ENCODE measurements at regions not wholly inside any gene's neighbourhood (a gene's known extent, or its start where the extent isn't known, plus 50 kb on each side); places are given as distances from the start of the nearest gene placed in this dataset.
A peak's percentile ranks its signal among the peaks of the same experiment; 100 is the strongest.

DNA sequence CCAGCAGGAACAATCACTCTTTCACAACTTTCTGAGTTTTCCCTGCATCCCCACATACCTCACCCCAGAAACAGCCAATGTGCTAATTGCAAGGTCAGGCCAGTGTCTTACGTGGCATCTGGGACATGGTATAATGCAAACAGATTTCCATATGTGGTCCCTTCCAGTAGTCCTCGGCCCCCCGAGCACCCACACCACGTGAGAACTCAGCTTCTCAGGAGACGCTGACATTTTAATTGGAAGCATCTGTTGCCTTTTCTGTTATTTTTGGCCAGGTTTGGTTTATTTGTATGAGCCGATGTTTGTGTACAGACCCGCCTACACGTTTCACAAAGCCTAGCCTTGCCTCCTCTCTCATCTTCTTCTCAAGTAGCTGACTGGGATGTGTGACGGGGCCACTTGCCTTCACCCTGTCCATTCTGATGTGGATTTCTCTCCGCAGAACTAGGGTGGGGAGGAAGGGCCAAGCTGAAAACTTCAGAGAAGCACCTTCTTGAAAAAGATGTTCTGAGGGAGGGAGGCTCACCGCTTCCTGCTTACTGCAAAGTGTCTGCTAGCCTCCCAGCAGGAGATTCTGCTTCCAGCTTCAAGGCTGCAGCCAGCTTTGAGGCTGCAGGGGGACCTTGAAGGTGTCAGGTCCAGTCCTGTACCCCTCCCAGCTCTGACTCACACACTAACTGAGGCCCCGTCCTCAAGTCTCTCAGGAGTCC is 109.6 kb upstream of the SLC14A2 start:
- no peak for DNase-seq

DNA sequence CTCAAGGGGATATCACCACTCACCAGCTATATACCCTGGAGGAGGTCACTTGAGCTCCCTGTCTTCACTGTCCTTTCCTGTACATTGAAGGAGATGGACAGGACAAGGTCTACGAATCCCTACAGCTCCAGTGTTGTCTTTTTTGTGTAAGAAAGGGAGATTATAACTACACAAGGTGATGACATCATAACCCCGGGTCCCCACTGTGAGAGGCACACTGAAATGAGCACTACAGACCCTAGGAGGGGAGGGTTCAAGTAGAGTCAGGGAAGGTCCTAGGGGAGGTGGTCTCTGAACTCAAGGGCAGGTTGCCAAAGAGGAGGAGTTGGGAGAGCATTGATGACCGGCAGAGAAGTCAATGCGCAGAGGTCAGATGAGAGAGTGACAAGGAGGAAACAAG is 108.3 kb upstream of the SLC14A2 start:
- DNase-seq, result no peak

DNA sequence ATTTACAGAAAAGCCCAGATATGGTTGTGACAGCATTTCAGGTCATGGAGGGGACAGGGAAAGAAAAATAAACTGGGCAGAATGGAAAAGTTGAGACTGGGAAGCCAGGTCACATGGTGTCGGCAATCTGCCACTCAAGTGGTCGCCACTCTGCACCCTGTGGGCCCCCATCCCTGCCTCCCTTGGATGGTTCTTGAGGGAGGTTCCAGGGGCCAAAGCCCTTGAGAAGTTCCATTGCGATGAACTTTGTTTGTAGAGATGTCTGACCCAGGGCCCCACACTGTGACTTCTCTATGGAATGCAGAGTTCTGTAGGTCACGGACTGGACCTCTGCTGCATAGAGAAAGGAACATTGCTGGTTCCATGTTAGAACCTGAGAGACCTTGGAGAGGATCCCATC is 105.7 kb upstream of the SLC14A2 start:
- no peak for DNase-seq

DNA sequence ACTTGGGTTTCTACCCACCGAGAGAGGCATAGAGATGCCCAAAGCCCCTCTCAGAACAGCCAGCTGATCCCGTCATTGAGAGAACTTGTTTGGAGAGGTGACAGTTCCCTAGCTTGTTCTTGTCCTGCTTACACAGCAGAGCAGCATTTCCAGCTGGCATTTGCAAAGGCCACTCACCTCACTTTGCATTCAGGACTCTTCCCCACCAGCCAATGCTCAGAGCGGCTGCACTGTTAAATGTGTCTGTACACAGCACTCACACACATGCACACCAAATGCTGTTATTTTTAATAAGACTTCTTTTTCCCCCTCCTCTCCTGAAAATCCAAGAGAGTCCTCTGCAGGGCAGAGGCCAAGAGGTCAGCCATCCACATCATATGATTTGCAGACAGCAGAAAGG is 104.6 kb upstream of the SLC14A2 start:
- DNase-seq, result no peak

DNA sequence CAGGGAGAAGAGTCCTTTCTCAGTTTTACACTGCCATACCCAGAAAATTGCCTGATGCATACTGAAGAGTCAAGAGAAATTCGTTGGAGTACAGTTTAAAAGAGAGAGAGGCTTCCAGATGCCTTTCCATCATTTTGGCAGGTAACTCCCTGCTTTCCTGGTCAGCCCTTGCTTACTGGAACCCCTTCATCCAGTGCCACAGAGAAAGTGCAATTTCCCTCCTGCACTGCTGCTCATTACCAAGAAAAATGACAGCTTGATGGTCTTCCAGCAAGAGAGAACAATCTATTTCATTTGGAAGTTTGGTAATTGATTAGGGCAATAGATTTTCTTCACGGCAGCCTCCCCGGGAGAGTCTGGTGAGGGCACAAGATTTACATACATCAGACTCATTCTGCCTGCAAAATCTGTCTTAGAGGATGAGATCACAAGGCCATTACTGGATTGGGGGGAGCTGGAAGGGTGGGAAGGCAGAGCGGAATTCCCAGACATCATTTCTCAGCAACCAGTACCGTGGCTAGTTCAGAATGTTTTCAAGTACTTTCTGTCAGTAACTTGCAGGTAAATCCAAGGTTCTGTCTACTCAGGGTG is 102.8 kb upstream of the SLC14A2 start:
- no peak for DNase-seq

DNA sequence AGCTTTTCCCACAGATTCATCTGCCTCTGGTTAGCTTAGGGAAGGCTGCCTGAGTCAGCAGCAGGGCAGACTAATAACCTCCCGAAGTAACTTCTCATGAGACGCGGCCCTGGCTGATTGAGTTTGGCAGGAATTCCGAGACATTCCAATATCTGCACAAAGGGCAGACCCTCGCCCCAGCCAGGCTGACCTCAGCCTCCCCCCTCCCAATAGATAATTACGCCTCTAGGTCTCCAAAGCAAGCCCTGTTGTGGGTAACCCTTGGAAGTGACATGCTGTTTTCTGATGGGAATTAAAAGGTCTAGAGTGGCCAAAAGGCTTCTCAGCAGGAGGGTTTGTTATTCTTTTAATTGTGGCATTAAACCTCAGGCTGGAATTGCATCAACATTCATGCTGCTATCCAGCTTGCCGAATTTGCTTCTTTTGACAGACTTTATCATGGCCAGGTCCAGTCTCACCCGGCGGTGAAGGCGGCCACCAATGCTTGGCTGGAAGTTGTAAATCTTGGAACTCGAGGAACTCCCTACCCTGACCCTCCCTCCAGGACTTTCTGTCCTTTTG is 98.0 kb upstream of the SLC14A2 start:
- no peak for DNase-seq

DNA sequence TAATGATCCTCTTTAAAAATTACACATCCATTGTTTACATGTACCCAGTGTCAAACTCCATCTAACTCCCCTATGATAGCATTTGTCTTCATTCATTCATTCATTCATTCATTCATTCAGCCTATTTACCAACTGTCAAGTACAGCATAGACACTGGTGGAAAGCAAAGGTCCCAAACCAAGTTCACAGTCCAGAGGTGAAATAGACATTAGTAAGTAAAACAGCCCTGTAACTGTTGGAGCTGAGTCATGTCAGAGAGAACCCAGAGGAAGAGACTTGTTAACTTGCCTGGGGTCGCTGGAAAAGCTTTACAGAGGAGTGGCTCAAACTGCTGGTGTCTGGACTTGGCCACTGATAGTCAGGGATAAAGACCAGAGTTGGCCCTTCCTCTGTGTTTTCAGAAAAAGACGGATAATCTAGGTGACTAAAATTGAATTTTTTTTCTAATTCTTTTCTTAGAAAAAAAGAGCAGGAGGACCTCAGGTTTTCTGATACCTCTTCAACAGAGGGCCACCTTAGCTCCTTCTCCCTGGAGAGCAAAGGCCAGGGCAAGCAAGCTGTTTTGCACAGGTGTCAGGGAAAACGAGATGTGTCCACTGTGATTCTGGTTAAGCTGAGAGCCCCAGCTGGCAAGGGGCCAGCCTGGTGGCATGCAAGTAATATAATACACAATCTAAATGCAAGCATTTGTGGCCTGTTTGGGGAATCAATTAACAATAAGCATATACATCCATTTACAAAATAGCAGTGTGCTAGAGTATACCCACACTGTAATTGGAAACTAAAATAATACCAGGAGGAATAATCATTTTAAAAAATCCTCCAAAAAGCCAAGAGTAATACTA is 96.7 kb upstream of the SLC14A2 start:
- DNase-seq, result peak; percentile 32

DNA sequence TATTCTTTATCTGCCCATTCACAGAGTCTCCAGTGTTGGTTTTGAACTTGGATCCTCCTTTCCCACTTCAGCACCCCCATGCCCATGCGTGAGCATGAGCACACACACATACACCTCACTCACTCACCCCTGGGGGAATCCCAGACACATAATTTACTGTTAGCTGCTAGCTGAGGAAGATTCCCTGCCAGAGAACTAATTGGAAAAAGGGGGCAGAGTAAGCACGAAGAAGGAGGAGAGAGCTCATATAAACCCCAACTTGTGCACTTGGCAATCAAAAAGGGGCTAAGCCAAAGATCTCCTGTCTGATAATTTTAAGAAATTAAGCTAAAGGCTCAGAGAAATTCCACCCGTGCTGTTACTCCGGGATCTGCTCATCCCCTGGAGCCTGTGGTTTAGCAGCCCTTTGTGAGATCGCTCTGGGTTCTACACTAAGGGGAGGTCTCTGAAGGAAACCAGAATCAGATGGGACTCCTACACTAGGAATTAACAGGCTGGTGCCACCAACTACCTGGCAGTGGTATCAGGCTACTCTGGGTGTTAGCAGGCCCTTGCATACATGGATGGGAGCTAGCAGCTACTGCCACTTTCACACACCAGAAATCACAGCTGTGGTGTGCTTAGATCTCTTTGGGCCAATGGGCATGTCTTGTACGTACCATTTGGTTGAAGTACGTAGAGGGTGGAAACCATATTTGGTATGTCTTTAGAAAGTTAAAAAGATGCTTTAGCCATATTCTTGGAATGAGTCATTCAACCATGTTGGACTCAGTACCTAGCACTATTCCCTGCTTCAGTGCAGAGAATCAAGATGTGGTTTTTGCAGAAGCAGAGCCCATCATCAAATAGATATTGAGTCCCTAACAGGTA is 95.6 kb upstream of the SLC14A2 start:
- no peak for DNase-seq

DNA sequence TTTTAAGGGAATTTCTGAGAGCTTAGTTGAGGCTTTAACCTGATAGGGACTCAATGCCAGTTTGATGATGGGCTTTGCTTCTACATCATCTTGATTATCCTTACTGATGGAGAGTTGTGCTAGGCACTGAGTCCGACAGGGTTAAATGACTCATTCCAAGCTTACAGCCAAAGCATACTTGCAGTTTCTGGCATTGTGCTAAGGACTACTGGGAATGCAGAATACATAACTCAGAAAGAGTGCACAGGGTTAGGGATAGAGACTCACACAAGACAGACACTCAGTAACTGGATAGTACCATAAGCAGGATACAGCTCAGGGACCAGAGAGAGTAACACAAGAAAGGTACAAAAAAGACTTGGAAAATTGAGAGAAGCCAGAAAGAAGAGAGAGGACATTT is 94.1 kb upstream of the SLC14A2 start:
- DNase-seq, result no peak

DNA sequence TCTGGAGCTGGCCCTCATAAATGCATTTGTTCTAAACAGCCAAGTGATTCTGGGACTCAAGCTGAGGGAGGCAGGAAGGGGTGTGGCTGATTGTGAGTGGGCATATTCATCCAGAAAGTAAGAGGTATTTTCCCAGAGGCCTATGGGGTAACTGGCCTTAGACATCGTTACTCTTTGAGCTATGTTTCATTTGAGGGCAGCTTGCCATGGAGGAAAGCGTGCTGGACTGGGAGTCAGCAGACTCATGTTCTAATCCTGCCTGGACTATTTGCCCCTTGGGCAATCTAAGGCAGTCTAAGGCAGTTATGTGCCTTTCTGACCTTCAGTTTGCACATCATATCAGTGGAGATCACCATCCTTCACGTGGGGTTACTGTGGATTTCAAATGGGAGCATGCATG is 93.5 kb upstream of the SLC14A2 start:
- no peak for DNase-seq

DNA sequence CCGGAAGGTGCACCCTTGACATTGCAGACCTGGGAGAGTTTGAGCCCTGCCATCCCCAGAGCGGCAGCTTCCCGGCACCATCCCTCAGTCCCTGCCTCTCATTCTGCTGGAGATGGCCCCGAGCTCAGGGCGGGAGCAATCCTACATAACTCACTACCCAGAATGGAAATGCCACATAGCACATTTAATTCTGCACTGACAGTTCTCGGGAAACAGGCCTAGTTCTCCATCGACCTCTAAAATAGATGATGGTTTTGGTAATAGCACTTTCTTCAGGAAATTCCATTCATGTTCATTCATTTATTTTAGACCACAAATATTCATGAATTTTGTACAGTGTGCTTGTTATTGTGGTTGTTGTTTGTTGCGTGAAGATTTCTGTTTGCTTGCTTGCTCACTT is 92.9 kb upstream of the SLC14A2 start:
- no peak for DNase-seq

DNA sequence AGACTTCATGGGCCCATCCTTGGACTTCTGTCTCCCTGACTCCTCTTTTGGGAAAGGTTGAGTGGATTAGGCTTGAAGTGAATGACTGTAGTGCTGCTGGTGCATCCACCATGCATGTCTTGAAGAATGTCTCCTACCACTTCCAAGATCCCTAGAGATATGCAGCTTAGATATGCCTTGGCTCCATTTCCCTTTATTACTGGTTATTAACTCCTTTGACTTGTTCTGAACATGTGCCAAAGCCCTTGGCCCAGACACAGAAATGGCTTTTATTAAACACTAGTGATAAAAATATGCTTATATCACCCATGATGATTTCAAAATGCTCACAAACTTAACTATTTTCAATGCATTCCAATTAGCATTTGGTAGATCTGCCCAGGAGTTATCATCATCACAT is 90.0 kb upstream of the SLC14A2 start:
- no peak for DNase-seq

DNA sequence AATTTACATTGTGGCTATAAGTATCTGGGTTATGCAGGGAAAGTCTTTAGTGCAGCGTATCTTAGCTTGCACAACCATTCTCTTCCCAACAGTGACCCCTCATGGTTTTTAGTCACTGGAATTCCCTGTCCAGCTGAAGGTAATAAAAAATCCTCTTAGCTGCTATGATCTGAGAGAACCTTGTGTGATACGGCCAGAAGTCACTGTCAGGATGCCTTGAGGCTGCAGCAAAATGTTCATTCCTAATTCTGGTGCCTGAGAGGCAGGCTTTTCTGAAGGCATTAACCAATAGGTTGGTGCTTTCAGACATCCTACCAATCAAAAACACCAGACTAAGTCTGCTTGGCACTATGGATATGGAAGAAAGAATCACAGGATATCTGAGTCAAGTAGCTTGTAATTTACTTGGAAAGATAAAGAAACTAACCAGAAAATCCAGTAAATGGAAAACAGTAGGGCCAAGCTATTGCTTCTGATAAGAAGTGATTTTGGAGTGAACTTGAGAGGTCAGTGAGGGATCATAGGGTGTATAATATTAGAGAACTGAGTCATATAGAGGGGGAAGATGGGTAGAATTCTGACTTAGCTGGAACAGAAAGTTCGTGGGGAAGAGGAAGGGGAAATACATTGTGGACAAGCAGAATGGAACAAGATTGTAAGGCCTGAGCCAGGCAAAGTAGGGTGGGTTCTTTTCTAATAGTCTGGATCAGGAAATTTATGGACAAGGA is 89.0 kb upstream of the SLC14A2 start:
- no peak for DNase-seq

DNA sequence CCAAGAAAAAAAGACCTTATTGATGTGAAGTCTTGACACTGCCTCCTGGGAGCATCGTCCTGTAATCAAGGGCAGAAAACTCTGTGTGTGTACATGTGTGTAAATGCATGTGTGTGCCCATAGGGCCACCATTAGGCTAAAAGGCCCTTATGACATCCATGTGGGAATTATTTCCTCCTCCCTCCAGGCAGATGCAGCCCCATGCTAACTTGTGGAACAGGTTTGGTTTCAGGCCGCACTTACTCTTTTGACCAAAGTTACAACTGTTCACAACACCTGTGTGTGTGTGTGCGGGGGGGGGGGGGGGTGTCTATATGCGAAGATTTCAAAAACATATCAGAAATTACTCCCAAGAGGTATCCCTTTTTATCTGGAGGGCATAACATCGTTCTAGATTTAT is 87.4 kb upstream of the SLC14A2 start:
- no peak for DNase-seq

DNA sequence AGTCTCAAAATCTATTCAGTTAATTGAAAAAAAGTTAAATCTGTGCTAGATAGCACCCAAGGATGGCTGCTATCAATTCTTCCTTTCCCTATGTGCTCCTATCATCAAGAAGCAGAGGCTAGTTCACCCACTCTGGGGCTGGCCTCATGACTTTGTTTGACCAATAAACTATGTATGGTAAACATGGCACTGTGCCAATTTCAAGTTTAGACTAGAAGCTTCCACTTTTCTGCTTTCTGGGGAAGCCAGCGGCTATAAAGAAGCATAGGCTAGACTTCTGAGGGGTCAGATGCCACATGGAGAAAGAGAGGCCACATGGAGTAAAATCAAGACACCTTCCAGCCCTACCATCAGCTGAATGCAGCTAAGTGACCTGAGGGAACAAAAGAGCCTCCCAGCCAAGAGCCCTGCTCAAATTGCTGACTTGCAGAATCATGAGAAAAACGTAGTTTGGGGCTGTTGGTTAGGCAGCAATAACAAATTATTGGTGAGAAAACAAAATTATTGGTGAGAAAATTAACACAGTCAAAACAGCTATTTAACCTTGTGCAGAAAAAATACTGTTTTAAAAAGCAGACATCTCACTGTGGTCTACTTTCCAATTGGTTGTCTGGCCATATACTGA is 86.5 kb upstream of the SLC14A2 start:
- no peak for DNase-seq

DNA sequence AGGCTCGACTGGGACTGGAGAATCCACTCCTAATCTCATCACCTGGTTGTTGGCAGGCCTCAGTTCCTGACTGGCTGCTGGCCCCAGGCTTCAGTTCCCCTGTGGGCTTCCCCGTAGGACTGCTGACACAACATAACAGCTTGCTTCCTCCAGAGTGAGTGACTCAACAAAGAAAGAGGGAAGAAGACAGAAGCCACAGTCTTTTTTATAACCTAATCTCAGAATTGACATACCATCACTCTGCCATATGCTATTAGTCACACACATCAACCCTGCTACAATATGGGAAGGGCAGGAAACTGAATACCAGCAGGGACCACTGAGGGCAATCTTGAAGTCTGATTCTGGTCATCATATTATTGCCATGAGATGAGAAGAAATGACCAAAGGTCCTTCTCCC is 76.8 kb upstream of the SLC14A2 start:
- no peak for DNase-seq

DNA sequence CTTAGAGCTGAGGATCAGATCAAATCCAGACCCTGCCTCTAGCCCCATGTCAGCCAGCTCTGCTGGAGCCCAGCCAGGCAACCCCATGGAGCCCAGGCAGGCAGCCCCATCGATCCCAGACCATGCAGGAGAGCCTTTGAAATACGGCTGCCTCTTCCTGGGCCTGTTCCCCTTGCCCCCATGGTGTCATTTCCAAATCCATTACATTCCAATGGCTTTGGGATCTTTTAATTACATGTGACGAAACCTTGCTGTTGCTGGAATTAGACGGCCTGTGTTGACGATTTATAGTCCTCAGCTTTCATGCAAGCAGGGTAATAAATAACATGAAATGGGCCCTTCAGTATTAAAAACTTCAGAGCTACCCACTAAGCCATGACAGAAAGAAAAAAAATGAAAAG is 75.8 kb upstream of the SLC14A2 start:
- no peak for DNase-seq

DNA sequence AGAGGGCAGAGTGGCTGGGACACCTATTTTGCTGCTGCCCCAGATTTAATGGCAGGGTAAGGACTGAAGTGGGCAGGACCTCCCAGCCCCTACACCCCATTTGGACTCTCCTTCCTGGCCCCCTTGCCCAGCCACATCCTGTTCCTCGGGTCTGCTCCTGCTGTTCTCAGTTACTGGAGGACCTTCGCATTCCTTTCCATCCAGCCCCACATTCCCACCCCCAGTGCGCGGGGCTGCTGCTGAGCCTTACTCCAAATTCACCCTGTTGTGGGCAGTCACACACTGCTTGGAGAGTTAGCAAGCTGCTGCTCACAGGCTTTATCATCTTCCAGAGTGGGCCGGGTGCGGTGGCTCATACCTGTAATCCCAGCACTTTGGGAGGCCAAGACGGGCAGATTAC is 75.2 kb upstream of the SLC14A2 start:
- DNase-seq, result no peak

DNA sequence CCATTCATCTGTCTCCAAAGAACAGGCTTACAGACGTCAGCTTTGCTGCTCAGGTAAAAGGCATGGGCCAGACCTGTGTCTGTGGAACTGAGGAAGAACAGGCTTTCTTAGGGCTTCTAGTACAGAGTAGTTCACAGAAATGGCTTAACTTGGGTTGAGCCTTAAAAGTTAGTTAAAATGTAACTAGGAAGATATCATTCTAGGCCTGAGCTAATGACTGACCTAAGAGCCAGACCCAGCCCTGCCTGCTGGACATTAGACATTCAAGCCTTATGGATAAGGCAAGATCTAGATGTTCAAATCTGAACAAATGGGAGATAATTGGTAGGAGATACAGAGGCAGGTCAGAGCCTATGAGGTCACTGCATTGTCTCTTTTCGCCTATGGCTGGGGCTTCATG is 73.9 kb upstream of the SLC14A2 start:
- no peak for DNase-seq

DNA sequence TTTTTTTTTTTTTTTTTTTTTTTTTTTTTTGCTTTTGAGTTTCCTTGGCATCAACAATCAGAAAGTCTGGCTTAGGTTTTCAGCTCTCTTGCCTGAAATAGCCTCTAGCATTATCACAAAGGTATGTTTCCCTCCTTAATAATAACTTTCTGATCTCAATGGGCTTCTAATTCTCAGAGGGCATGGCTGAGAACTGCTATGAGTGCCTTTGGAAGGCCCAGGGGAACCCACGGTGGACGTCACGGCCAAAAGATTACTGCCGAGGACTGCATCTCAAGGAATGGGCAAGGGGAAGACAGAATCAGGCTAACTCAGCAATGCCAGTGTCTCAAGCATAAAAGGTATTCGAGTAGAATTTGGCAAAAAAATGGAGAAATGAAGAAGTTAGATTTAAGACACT is 73.2 kb upstream of the SLC14A2 start:
- DNase-seq, result no peak

DNA sequence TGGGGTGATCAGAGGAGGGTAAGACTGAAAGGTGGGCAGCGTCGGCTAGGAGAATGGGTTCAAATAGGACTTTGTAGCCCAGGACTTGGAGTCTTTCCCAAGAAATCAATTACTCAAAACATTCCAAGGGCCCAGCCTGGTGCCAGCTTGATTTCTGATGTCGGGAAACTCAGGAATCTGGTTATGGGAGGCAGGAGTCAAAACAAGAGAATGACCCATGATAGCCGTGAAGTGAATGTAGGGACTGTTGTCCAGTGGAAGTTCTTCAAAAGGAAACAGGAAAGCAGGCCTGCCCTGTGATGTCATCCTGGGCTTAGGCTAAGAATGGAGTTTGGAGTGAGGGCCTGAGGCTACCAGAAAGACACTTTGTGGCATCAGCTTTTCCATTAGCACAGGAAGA is 67.4 kb upstream of the SLC14A2 start:
- DNase-seq, result no peak

DNA sequence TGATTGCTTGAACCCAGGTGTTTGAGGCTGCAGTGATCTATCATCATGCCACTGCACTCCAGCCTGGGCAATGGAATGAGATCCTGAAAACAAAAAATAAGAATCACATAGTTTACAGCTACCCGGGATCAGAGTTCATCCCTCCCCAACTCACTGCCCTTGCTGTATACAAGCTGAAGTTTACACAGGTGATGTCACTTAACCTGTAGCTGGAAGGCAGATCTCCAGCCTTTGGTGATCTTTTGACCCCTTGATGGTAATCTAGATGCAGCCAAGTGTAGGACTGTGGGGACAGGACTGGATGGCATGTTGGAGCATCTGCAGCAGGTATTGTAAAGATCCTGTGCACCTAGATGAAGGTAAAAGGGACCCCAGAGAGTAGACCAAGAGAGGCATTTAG is 66.7 kb upstream of the SLC14A2 start:
- no peak for DNase-seq

All from NCI-H2029 (cell line).